ENCODE measurements at regions not wholly inside any gene's neighbourhood (a gene's known extent, or its start where the extent isn't known, plus 50 kb on each side); places are given as distances from the start of the nearest gene placed in this dataset.

- TF ChIP-seq CTCF (IDR thresholded peaks at IDR 0.05) = no peak
- no peak for TF ChIP-seq POLR2AphosphoS5 (IDR thresholded peaks at IDR 0.05)
- no peak for TF ChIP-seq EP300 (IDR thresholded peaks at IDR 0.05)
These were observed 61.0 kb upstream of the SLCO4A1 start for GRCh38 chr20:62581308-62581707.

All from stomach (tissue), 4 donors.